Neural cell (in vitro differentiated cells): ENCODE measurements at regions not wholly inside any gene's neighbourhood (a gene's known extent, or its start where the extent isn't known, plus 50 kb on each side); places are given as distances from the start of the nearest gene placed in this dataset.

Source experiments
- H2AFZ ChIP-seq: fragments of 200-600, 300-800 bp; sonication (generic), shearing (Covaris generic); 2 replicates; pipeline ENCODE4 v1.6.0; 2014; ENCODE audit warnings: low read depth, mild to moderate bottlenecking, antibody characterized with exemption, low read length, moderate library complexity
- H3F3A ChIP-seq: fragments of 200-600 bp; shearing (Covaris generic); 2 replicates; pipeline ENCODE4 v1.6.1; 2016; ENCODE audit warnings: mild to moderate bottlenecking, moderate library complexity, mixed read lengths, antibody characterized with exemption, low read length; ENCODE audit not compliant: insufficient read depth, poor library complexity, severe bottlenecking
- H3K27ac ChIP-seq: fragments of 200-600, 300-800 bp; sonication (generic), shearing (Covaris generic); 2 replicates; pipeline ENCODE4 v1.5.1; 2014; ENCODE audit warnings: mild to moderate bottlenecking, low read length, moderate library complexity
- H3K27me3 ChIP-seq: fragments of 300-800, 200-600 bp; sonication (generic), shearing (Covaris generic); 2 replicates; pipeline ENCODE4 v1.6.0; 2014; ENCODE audit warnings: mild to moderate bottlenecking, low read depth, low read length, moderate library complexity; ENCODE audit not compliant: insufficient read depth
- H3K36me3 ChIP-seq: fragments of 300-800, 200-600 bp; sonication (generic), shearing (Covaris generic); 2 replicates; pipeline ENCODE4 v1.5.1; 2014; ENCODE audit warnings: mild to moderate bottlenecking, antibody characterized with exemption, low read length, moderate library complexity; ENCODE audit not compliant: insufficient read depth
- H3K4me2 ChIP-seq: fragments of 300-800, 200-600 bp; sonication (generic), shearing (Covaris generic); 2 replicates; pipeline ENCODE4 v1.6.0; 2014; ENCODE audit warnings: mild to moderate bottlenecking, low read length
- H3K4me3 ChIP-seq: fragments of 300-800, 200-600 bp; sonication (generic), shearing (Covaris generic); 2 replicates; pipeline ENCODE4 v1.5.1; 2014; ENCODE audit warnings: mild to moderate bottlenecking, low read length, moderate library complexity
- H3K79me2 ChIP-seq: fragments of 200-600 bp; shearing (Covaris generic); replicated peaks from 2 replicates; pipeline ENCODE4 v1.6.0; 2014; ENCODE audit warnings: mild to moderate bottlenecking, low read length, moderate library complexity; ENCODE audit not compliant: insufficient read depth
- H3K9ac ChIP-seq: fragments of 300-800, 200-600 bp; sonication (generic), shearing (Covaris generic); 2 replicates; pipeline ENCODE4 v1.6.1; 2016; ENCODE audit warnings: mild to moderate bottlenecking, low read length, mixed read lengths
- H3K9me2 ChIP-seq: fragments of 200-600 bp; shearing (Covaris generic); 2 replicates; pipeline ENCODE4 v1.6.1; 2016; ENCODE audit warnings: mild to moderate bottlenecking, low read length, mixed read lengths; ENCODE audit not compliant: insufficient read depth
- H3K9me3 ChIP-seq: fragments of 200-600, 300-800 bp; sonication (generic), shearing (Covaris generic); 2 replicates; pipeline ENCODE4 v1.6.1; 2016; ENCODE audit warnings: mild to moderate bottlenecking, mixed run types, low read length, moderate library complexity, mixed read lengths
- H4K20me1 ChIP-seq: fragments of 200-600 bp; shearing (Covaris generic); 2 replicates; pipeline ENCODE4 v1.6.1; 2016; ENCODE audit warnings: mild to moderate bottlenecking, mixed run types; ENCODE audit not compliant: insufficient read depth
- CTCF ChIP-seq: fragments of 450-650 bp; IDR thresholded peaks from 2 replicates; pipeline ENCODE4 v1.5.1; 2014; ENCODE audit warnings: antibody characterized with exemption, mild to moderate bottlenecking, moderate library complexity; ENCODE audit not compliant: poor library complexity, severe bottlenecking
- EP300 ChIP-seq: fragments of 450-650 bp; conservative IDR thresholded peaks from 2 replicates; pipeline ENCODE4 v1.6.1; 2014; ENCODE audit warnings: antibody characterized with exemption, mild to moderate bottlenecking, moderate library complexity; ENCODE audit not compliant: poor library complexity, severe bottlenecking
- EZH2 ChIP-seq: fragments of 200-600, 300-800 bp; shearing (Covaris generic), sonication (generic); IDR thresholded peaks from 2 replicates; pipeline ENCODE4 v1.6.1; 2014; ENCODE audit warnings: antibody characterized with exemption, low read length, borderline replicate concordance, mild to moderate bottlenecking; ENCODE audit not compliant: insufficient read depth, poor library complexity, severe bottlenecking
- MXI1 ChIP-seq: fragments of 450-650 bp; conservative IDR thresholded peaks from 2 replicates; pipeline ENCODE4 v1.6.1; 2014; ENCODE audit warnings: antibody characterized with exemption, mild to moderate bottlenecking; ENCODE audit not compliant: poor library complexity, severe bottlenecking
- POLR2AphosphoS5 ChIP-seq: IDR thresholded peaks from 2 replicates; pipeline ENCODE4 v1.6.1; 2012
- RAD21 ChIP-seq: fragments of 450-650 bp; conservative IDR thresholded peaks from 2 replicates; pipeline ENCODE4 v1.6.1; 2014; ENCODE audit warnings: antibody characterized with exemption, mild to moderate bottlenecking, moderate library complexity
- REST ChIP-seq: IDR thresholded peaks from 2 replicates; pipeline ENCODE4 v1.6.1; 2012; ENCODE audit warnings: borderline replicate concordance
- SMC3 ChIP-seq: fragments of 450-650 bp; conservative IDR thresholded peaks from 2 replicates; pipeline ENCODE4 v1.6.1; 2014; ENCODE audit warnings: antibody characterized with exemption, mild to moderate bottlenecking, moderate library complexity; ENCODE audit not compliant: poor library complexity
- TAF1 ChIP-seq: IDR thresholded peaks from 2 replicates; pipeline ENCODE4 v1.6.1; 2012; ENCODE audit warnings: low read depth

- H3K9me3 ChIP-seq = no peaks in the 10 kb centered on the region
- H3K4me2 ChIP-seq = no peak overlapping the region
- H3K79me2 ChIP-seq = no peaks in the 10 kb centered on the region
- H4K20me1 ChIP-seq = no peaks in the 10 kb centered on the region
- H3K9me2 ChIP-seq = no peaks in the 10 kb centered on the region
- H3K9ac ChIP-seq = no peak overlapping the region
- no peaks in the 10 kb centered on the region for H3K27me3 ChIP-seq
- H3K27ac ChIP-seq = no peak overlapping the region
- H3K36me3 ChIP-seq = no peaks in the 10 kb centered on the region
- TF ChIP-seq TAF1 (no peak), CTCF (no peak)
- no peak overlapping the region for H3K4me3 ChIP-seq
- H3F3A ChIP-seq = no peaks in the 10 kb centered on the region
- H2AFZ ChIP-seq = no peak overlapping the region
Observed at GRCh38 chr21:35179990-35180540, 131.0 kb upstream of the RUNX1 start.

GRCh38 chr21:35178827-35179226, 129.7 kb upstream of the RUNX1 start:
- Histone ChIP-seq H3K27ac (no peak overlapping the region), H3K79me2 (no peaks in the 10 kb centered on the region), H3K9me2 (no peaks in the 10 kb centered on the region), H3F3A (no peaks in the 10 kb centered on the region), H3K27me3 (no peaks in the 10 kb centered on the region), H3K9me3 (no peaks in the 10 kb centered on the region), H3K9ac (no peak overlapping the region), H3K4me2 (no peak overlapping the region), H3K4me3 (no peak overlapping the region), H3K36me3 (no peaks in the 10 kb centered on the region), H2AFZ (no peak overlapping the region), H4K20me1 (no peaks in the 10 kb centered on the region)
- no peak for TF ChIP-seq CTCF
- TF ChIP-seq SMC3 = no peak
- TF ChIP-seq MXI1 = no peak
- TF ChIP-seq RAD21 = no peak

GRCh38 chr21:35178098-35178497, 129.0 kb upstream of the RUNX1 start:
- Histone ChIP-seq H4K20me1 (no peaks in the 10 kb centered on the region), H3K27ac (no peak overlapping the region), H3K27me3 (no peaks in the 10 kb centered on the region), H3K9me3 (no peaks in the 10 kb centered on the region), H3K4me2 (no peak overlapping the region), H3K79me2 (no peaks in the 10 kb centered on the region), H3F3A (no peaks in the 10 kb centered on the region), H3K36me3 (no peaks in the 10 kb centered on the region), H3K4me3 (no peak overlapping the region), H3K9me2 (no peaks in the 10 kb centered on the region), H3K9ac (no peak overlapping the region), H2AFZ (no peak overlapping the region)
- TF ChIP-seq REST = no peak
- TF ChIP-seq POLR2AphosphoS5 = no peak
- TF ChIP-seq EZH2 = no peak
- TF ChIP-seq RAD21 = no peak
- no peak for TF ChIP-seq MXI1
- no peak for TF ChIP-seq TAF1
- no peak for TF ChIP-seq CTCF
- TF ChIP-seq SMC3 = no peak
- TF ChIP-seq EP300 = no peak
